Adrenal gland (tissue), 9 donors: ENCODE measurements at regions not wholly inside any gene's neighbourhood (a gene's known extent, or its start where the extent isn't known, plus 50 kb on each side); places are given as distances from the start of the nearest gene placed in this dataset.

Source experiments
- DNase-seq, 7 donors: peaks; one replicate each; pipeline ENCODE4 v3.0.0-alpha.2; 2019 to 2020
- H3K27ac ChIP-seq, 5 donors: fragments of 200-600 bp; sonication (generic) in 4 of 5; 1 replicate in 3 of 5; 2 replicates in 2 of 5; pipeline versions ENCODE4 v1.5.1 to v1.8.0; 2016 to 2020; ENCODE audit warnings: mild to moderate bottlenecking in 1 of 5
- H3K27me3 ChIP-seq: fragments of 200-600 bp; 2 replicates; pipeline ENCODE4 v1.8.0; 2021
- H3K36me3 ChIP-seq, 2 donors: fragments of 200-600 bp; replicated peaks in 1 of 2; 1 replicate in 1 of 2; 2 replicates in 1 of 2; pipeline versions ENCODE4 v1.5.1 to v1.8.0; 2018 to 2022
- H3K4me1 ChIP-seq, 2 donors: fragments of 200-600 bp; replicated peaks in 1 of 2; 1 replicate in 1 of 2; 2 replicates in 1 of 2; pipeline versions ENCODE4 v1.5.1 to v1.8.0; 2018 to 2021
- H3K4me3 ChIP-seq, 4 donors: fragments of 200-600 bp; sonication (generic) in 3 of 4; one replicate each; pipeline ENCODE4 v1.5.1; 2016 to 2018
- H3K9me3 ChIP-seq, 3 donors: fragments of 200-600 bp; sonication (generic) in 1 of 3; replicated peaks in 1 of 3; 1 replicate in 2 of 3; 2 replicates in 1 of 3; pipeline versions ENCODE4 v1.5.1 to v1.8.0; 2016 to 2021
- CTCF ChIP-seq, 6 experiments: fragments of 450-650 bp in 4 of 6; fragments of 200-600 bp in 2 of 6; sonication (generic) in 1 of 6; IDR thresholded peaks; 1 replicate in 5 of 6; 2 replicates in 1 of 6; pipeline versions ENCODE4 v1.5.1 to v1.8.0; 2016 to 2021; ENCODE audit warnings: antibody characterized with exemption in 6 of 6, mild to moderate bottlenecking in 2 of 6, moderate library complexity in 1 of 6
- POLR2A ChIP-seq, 2 donors: fragments of 450-650 bp; IDR thresholded peaks; one replicate each; pipeline ENCODE4 v1.6.1; 2017; ENCODE audit warnings: antibody characterized with exemption in 2 of 2, mild to moderate bottlenecking in 2 of 2, moderate library complexity in 1 of 2
- WGBS, 4 donors: extraction: QIAGEN DNeasy Blood & Tissue Kit in 2 of 4; methylation state at CpG; one replicate each; pipeline versions ENCODE4 v1.1.5 to v1.1.7; 2013 to 2017; 5-methylcytosine and 5-hydroxymethylcytosine counted together
- intact Hi-C, 2 donors: fragments of 100-400 bp; cut with DNase I; formaldehyde crosslinking; loops; one replicate each; pipeline versions ENCODE4 v1.14.1 to v1.15.0; 2022 to 2023
- donor health status: healthy with polysubstance abuse.
- donor health status: Bipolar disorder and iron deficiency.
- donor health status: DM: yes; HTN: yes; CAD: no.
- donor health status: DM: no; HTN: no; CAD: no.
- donor health status: DM: no; HTN: no; CAD: no.

- no peak overlapping the region for H3K27ac ChIP-seq
- TF ChIP-seq CTCF (IDR thresholded peaks at IDR 0.05) (no peak), POLR2A (IDR thresholded peaks at IDR 0.05) (no peak)
- DNase-seq, result no peak
- intact Hi-C loops, result no loop called here
- H3K4me1 ChIP-seq, result no peaks in the 10 kb centered on the region
- WGBS, 4 donors, result 81 to 92% (median 86%) methylated on average over 2 of the region's 2 CpGs
- no peaks in the 10 kb centered on the region for H3K36me3 ChIP-seq
- no peaks in the 10 kb centered on the region for H3K27me3 ChIP-seq
- no peak overlapping the region for H3K4me3 ChIP-seq
- H3K9me3 ChIP-seq, result no peaks in the 10 kb centered on the region
These were observed 695.7 kb downstream of the TDRD15 start for GRCh38 chr2:21819454-21819853.

GRCh38 chr2:21820271-21820670 is 696.5 kb downstream of the TDRD15 start:
- no peak overlapping the region for H3K27ac ChIP-seq
- 73 to 80% (median 79%) methylated on average over 1 of the region's 1 CpG for WGBS, 4 donors
- H3K4me3 ChIP-seq, result no peak overlapping the region
- H3K9me3 ChIP-seq, result no peaks in the 10 kb centered on the region
- no peak for TF ChIP-seq CTCF (IDR thresholded peaks at IDR 0.05)
- no peak for TF ChIP-seq POLR2A (IDR thresholded peaks at IDR 0.05)
- intact Hi-C loops, result no loop called here
- H3K4me1 ChIP-seq, result no peaks in the 10 kb centered on the region
- H3K36me3 ChIP-seq, result no peaks in the 10 kb centered on the region
- H3K27me3 ChIP-seq, result no peaks in the 10 kb centered on the region
- DNase-seq, result no peak

- intact Hi-C loops, result no loop called here
- no peak overlapping the region for H3K27ac ChIP-seq
- H3K9me3 ChIP-seq, result no peaks in the 10 kb centered on the region
- H3K4me3 ChIP-seq, result no peak overlapping the region
- H3K4me1 ChIP-seq, result no peaks in the 10 kb centered on the region
- TF ChIP-seq POLR2A (IDR thresholded peaks at IDR 0.05), result no peak
- TF ChIP-seq CTCF (IDR thresholded peaks at IDR 0.05), result no peak
- H3K27me3 ChIP-seq, result no peaks in the 10 kb centered on the region
- no peak for DNase-seq
- H3K36me3 ChIP-seq, result no peaks in the 10 kb centered on the region
- WGBS, 4 donors, result 48 to 59% (median 49%) methylated on average over 6 of the region's 6 CpGs
These were observed 698.0 kb downstream of the TDRD15 start for GRCh38 chr2:21821672-21822227.

GRCh38 chr2:21822505-21822904 is 698.7 kb downstream of the TDRD15 start:
- Histone ChIP-seq H3K27ac (no peak overlapping the region), H3K36me3 (no peaks in the 10 kb centered on the region), H3K4me3 (no peak overlapping the region), H3K27me3 (no peaks in the 10 kb centered on the region), H3K4me1 (no peaks in the 10 kb centered on the region), H3K9me3 (no peaks in the 10 kb centered on the region)
- no peak for DNase-seq
- TF ChIP-seq POLR2A (IDR thresholded peaks at IDR 0.05), result no peak
- no peak for TF ChIP-seq CTCF (IDR thresholded peaks at IDR 0.05)
- WGBS, 4 donors, result 61 to 81% (median 73%) methylated on average over 2 of the region's 2 CpGs
- intact Hi-C loops, result no loop called here
